ENCODE measurements at regions not wholly inside any gene's neighbourhood (a gene's known extent, or its start where the extent isn't known, plus 50 kb on each side); places are given as distances from the start of the nearest gene placed in this dataset.

DNA sequence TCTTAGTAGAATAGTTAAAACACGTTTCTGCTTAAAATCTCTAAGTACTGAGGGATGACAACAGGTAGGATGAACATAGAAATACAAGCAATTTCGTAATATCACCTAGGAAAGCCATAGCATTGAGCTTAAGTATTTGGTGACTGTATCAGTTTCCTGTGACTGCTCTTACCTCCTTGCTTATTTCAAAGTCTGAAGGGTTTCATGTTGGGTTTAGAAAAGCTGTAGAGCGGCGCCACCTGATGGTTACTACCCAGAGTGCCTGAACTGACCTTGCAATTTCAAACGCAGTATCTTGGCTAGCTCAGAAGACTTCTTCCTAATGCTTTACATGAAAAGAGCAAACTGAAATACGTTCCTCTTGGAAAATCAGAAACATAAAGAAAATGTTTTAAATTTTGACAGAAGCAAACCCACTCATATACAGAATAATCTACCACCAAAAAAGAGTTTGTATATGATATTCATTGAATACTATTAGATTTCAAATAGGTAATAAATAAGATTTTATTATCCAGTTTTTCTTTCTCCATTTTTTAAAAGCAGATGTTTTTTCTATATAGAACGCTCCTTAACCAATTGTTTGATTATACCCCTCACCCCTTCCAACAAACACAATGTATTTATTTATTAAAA lies 82.3 kb upstream of the RIPOR2 start:
- FAIRE-seq, result no peak

GRCh38 chr6:25018568-25018954 lies 82.8 kb upstream of the RIPOR2 start:
- no peak for TF ChIP-seq CTCF (IDR thresholded peaks at IDR 0.05; ENCODE audit: insufficient read depth, missing control alignments)
- no peak for FAIRE-seq
- DNase-seq (ENCODE audit: insufficient read length, low spot score), result no peak

More for the DNA sequence above, 82.3 kb upstream of the RIPOR2 start:
- TF ChIP-seq CTCF (IDR thresholded peaks at IDR 0.05; ENCODE audit: insufficient read depth, missing control alignments), result peak; percentile 17
- no peak for DNase-seq (ENCODE audit: insufficient read length, low spot score)

DNA sequence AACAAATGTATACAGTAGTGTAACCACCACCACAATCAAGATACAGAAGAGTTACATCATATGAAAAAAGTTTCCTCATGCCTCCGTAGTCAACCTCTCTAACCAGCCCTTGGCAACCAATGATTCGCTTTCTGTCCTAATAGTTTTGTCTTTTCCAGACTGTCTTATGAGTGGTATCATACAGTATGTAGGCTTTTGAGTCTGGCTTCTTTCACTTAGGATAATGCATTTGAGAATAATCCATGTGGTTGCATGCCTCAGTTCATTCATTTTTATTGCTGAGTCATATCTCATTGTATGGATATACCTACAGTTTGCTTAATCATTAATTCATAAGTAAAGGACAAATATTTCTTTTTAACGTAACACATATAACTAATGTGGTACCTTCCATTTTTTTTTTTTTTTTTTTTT lies 86.4 kb upstream of the RIPOR2 start:
- TF ChIP-seq CTCF (IDR thresholded peaks at IDR 0.05; ENCODE audit: insufficient read depth, missing control alignments), result no peak
- no peak for DNase-seq (ENCODE audit: insufficient read length, low spot score)
- no peak for FAIRE-seq

- no peak for FAIRE-seq
- no peak for TF ChIP-seq CTCF (IDR thresholded peaks at IDR 0.05; ENCODE audit: insufficient read depth, missing control alignments)
- no peak for DNase-seq (ENCODE audit: insufficient read length, low spot score)
Observed at GRCh38 chr6:25023781-25024180, 88.0 kb upstream of the RIPOR2 start.

DNA sequence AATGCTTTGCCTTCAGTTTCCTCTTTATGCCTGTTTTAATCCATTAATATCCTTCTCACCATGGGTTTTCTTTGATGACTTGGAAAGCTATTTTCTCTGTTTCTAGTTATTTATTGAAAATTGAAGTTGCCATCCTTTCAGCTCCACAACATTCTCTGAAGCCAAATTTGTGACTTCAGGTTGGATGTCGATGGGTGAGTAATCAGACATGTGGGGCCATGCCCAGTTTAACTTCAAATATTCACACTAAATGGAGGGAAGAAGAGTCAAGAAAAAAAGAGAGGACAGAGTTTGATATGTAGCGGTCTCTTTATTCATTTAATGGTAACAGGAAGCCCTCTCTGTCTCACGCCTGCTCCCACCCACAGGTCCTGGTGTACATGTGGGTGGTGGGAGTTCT lies 89.1 kb upstream of the RIPOR2 start:
- no peak for DNase-seq (ENCODE audit: insufficient read length, low spot score)
- no peak for FAIRE-seq
- TF ChIP-seq CTCF (IDR thresholded peaks at IDR 0.05; ENCODE audit: insufficient read depth, missing control alignments), result no peak

DNA sequence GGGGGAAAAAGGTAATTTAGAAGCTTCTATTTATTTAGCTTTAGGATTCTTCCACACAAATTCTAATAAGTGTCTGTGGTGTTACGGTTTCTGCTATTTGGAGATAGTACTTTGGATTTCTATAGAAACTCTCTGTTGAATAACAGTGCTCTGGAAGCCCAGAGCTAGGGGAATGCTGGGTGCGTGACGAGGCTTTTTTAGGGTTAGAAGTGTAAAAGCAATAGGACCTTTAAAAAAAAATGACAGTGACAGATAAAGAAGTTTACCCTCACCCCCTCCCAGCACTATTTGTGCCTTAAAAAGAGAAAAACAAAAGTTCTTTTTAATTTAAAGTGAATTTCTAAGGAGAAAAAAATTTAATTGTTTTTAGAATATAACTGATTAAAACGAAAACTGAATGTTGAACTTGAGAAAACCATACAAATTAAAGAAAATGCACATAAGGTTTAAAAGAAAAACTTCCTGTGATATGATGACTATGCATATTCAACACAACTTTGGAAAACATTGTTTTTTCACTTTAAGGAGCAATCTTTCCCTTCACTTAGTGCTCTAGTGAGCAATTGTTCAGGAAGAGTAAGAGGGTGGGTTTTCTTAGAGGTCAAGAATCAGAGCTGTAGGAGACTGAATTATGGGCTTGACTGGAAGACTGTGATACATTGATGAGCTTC lies 89.6 kb upstream of the RIPOR2 start:
- FAIRE-seq (no peak), DNase-seq (ENCODE audit: insufficient read length, low spot score) (no peak)
- no peak for TF ChIP-seq CTCF (IDR thresholded peaks at IDR 0.05; ENCODE audit: insufficient read depth, missing control alignments)

DNA sequence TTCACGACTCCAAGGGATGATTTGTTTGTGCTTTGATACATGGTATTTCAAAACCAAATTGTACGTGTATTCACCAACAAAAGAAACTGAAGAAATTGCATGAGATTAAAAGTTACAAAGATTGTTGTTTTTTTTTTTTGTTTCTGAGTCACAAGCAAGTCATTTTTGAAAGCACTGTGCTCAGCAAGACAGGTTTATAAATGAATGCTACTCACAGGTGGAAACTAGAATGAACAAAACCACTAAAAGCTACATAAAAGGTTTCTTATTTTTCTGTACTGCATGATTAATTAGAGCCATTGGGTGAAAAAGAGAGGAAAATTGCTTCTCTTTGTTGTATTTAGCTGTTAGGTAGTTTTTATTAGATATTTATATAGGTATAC lies 90.2 kb upstream of the RIPOR2 start:
- no peak for TF ChIP-seq CTCF (IDR thresholded peaks at IDR 0.05; ENCODE audit: insufficient read depth, missing control alignments)
- FAIRE-seq, result no peak
- no peak for DNase-seq (ENCODE audit: insufficient read length, low spot score)
